Activated B cell treated with CpG ODN at 0.5 μM for 24 hours (primary cell): ENCODE measurements at regions not wholly inside any gene's neighbourhood (a gene's known extent, or its start where the extent isn't known, plus 50 kb on each side); places are given as distances from the start of the nearest gene placed in this dataset.

ENCODE experiments used
- ATAC-seq: fragments of 200-7000 bp; cut with Tn5 transposase; one replicate; pipeline ENCODE4 v1.10.0; 2021; ENCODE audit warnings: low read depth, mild to moderate bottlenecking, moderate library complexity
- CTCF ChIA-PET: fragments of 350-600 bp; sonication (Branson Sonifier 250); formaldehyde crosslinking; loops from one replicate; lab custom pipeline; 2021; ENCODE audit warnings: antibody characterized with exemption; lab: Charles Lee
- POLR2A ChIA-PET: fragments of 350-600 bp; sonication (Branson Sonifier 250); formaldehyde crosslinking; loops from one replicate; lab custom pipeline; 2021; ENCODE audit warnings: antibody characterized with exemption; lab: Charles Lee
- DNase-seq: peaks from one replicate; pipeline ENCODE4 v3.0.0; 2022
- H3K27ac Mint-ChIP-seq: one replicate; pipeline ENCODE4 v1.8.0; 2020; ENCODE audit warnings: mixed read lengths
- H3K27me3 Mint-ChIP-seq: one replicate; pipeline ENCODE4 v1.8.0; 2021; ENCODE audit warnings: mixed read lengths
- H3K36me3 Mint-ChIP-seq: one replicate; pipeline ENCODE4 v1.8.0; 2021; ENCODE audit warnings: low read depth, mixed read lengths
- H3K4me1 Mint-ChIP-seq: one replicate; pipeline ENCODE4 v1.8.0; 2021; ENCODE audit warnings: mixed read lengths
- H3K4me3 Mint-ChIP-seq: one replicate; pipeline ENCODE4 v1.8.0; 2020; ENCODE audit warnings: mild to moderate bottlenecking, mixed read lengths
- H3K9me3 Mint-ChIP-seq: one replicate; pipeline ENCODE4 v1.8.0; 2020; ENCODE audit warnings: mixed read lengths
- intact Hi-C: fragments of 100-400 bp; cut with micrococcal nuclease; formaldehyde crosslinking; loops from one replicate; pipeline ENCODE4 v1.15.1; 2024
- TF ChIP-seq, protein P1 (sequence below): fragments of 200-600 bp; IDR thresholded peaks from one replicate; pipeline ENCODE4 v1.8.0; 2022; ENCODE audit warnings: antibody characterized with exemption, mild to moderate bottlenecking

DNA sequence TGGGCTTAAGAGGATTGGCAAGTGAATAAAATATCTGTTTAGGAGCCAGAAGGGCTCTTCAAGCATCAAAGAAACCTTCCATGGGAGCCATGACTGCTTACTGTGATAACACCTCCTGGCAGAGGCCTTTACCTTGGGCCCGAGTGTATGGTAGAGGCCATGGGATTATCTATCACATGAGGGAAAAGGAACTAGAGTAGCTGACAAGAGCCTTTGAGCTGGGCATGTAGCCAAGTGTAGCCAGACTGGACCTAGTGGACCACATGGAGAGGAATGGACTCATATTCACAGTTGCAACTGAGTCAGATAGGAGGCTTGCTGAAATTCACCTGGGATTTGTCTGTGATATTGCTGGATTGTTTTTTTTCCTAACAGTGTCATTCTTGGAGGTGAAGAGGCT lies 276.0 kb upstream of the ZFHX3 start:
- Mint-ChIP-seq H3K36me3 (no peaks in the 10 kb centered on the region), H3K9me3 (no peaks in the 10 kb centered on the region), H3K27ac (no peak overlapping the region), H3K4me3 (no peak overlapping the region), H3K27me3 (no peaks in the 10 kb centered on the region), H3K4me1 (no peaks in the 10 kb centered on the region)
- no peak for DNase-seq
- ATAC-seq: no peak
- TF ChIP-seq, protein P1, sequence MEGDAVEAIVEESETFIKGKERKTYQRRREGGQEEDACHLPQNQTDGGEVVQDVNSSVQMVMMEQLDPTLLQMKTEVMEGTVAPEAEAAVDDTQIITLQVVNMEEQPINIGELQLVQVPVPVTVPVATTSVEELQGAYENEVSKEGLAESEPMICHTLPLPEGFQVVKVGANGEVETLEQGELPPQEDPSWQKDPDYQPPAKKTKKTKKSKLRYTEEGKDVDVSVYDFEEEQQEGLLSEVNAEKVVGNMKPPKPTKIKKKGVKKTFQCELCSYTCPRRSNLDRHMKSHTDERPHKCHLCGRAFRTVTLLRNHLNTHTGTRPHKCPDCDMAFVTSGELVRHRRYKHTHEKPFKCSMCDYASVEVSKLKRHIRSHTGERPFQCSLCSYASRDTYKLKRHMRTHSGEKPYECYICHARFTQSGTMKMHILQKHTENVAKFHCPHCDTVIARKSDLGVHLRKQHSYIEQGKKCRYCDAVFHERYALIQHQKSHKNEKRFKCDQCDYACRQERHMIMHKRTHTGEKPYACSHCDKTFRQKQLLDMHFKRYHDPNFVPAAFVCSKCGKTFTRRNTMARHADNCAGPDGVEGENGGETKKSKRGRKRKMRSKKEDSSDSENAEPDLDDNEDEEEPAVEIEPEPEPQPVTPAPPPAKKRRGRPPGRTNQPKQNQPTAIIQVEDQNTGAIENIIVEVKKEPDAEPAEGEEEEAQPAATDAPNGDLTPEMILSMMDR: no peak
- ChIA-PET CTCF (no interaction called here), POLR2A (no interaction called here)
- intact Hi-C loops: no loop called here

DNA sequence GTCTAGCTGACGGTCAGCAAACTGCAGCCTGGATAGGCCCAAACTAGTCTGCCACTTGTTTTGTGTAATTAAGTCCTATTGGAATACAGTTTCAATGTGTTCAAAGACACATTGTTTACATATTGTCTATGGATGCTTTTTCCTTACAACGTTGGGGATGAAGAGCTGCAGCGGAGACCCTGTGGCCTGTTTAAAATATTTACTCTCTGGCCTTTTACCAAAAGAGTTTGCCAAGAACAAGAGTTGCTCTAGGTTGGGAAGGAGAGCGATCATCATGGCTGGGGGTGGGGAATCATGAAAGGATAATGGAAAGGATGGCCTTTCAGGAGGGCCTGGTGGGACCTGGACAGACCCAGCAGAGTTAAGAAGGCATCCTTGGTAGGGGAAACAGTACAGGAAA lies 274.9 kb upstream of the ZFHX3 start:
- no peaks in the 10 kb centered on the region for H3K36me3 Mint-ChIP-seq
- intact Hi-C loops: no loop called here
- no peak overlapping the region for H3K4me3 Mint-ChIP-seq
- no peak for DNase-seq
- H3K9me3 Mint-ChIP-seq: no peaks in the 10 kb centered on the region
- TF ChIP-seq, protein P1: no peak
- no peaks in the 10 kb centered on the region for H3K27me3 Mint-ChIP-seq
- no peak for ATAC-seq
- ChIA-PET CTCF (no interaction called here), POLR2A (no interaction called here)
- H3K4me1 Mint-ChIP-seq: no peaks in the 10 kb centered on the region
- no peak overlapping the region for H3K27ac Mint-ChIP-seq

DNA sequence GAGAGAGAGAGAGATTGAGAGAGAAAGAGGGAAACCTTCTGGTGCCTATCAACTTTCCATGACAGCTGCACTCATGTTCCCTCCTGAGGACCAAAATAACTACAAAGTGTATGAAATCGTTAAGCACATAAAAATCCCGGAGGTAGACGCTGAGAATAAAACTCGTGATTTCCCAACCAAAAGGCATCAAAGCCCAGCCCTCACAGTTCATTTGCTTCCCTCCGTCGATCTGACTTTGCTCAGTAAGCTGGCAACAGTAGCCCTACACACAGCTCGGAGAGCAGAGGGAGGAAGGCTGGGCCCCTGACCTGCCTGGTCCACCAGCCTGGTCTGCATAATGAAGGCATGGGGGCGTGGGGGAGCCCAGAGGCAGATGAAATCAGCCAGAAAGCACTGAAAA lies 273.9 kb upstream of the ZFHX3 start:
- TF ChIP-seq, protein P1: no peak
- no peak for DNase-seq
- Mint-ChIP-seq H3K36me3 (no peaks in the 10 kb centered on the region), H3K4me1 (no peaks in the 10 kb centered on the region), H3K27ac (no peak overlapping the region), H3K4me3 (no peak overlapping the region), H3K27me3 (no peaks in the 10 kb centered on the region), H3K9me3 (no peaks in the 10 kb centered on the region)
- POLR2A ChIA-PET: interaction anchor here (0.6 kb wide), 1 partner anchor 1645 kb away, joined by 4 read pairs; no protein-coding TSS in a partner anchor
- ATAC-seq: no peak
- CTCF ChIA-PET: no interaction called here
- intact Hi-C loops: no loop called here

DNA sequence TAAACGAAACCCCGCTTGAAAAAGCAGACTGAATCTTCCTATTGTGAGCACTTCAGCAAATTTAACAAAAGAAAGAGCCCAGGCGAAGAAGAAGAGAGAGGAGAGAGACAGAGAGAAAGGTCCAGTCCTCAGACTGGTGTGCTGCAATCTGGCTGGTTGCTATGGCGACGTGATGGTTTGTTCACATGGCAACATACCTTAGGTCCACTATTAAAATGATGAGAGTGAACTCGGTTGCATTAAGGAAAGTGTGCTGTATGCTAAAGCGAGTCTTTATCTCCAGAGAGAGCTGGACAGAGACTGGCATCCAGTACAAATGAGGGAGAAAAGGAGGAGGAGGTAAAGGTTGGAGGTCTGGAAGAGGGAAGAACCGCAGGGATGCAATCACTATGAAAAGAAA lies 271.8 kb upstream of the ZFHX3 start:
- H3K27ac Mint-ChIP-seq: no peak overlapping the region
- H3K27me3 Mint-ChIP-seq: no peaks in the 10 kb centered on the region
- no peaks in the 10 kb centered on the region for H3K36me3 Mint-ChIP-seq
- ChIA-PET POLR2A (no interaction called here), CTCF (no interaction called here)
- intact Hi-C loops: no loop called here
- ATAC-seq: no peak
- H3K4me3 Mint-ChIP-seq: no peak overlapping the region
- no peaks in the 10 kb centered on the region for H3K9me3 Mint-ChIP-seq
- DNase-seq: no peak
- TF ChIP-seq, protein P1: no peak
- H3K4me1 Mint-ChIP-seq: peaks cover 8% of the 10 kb centered on the region

DNA sequence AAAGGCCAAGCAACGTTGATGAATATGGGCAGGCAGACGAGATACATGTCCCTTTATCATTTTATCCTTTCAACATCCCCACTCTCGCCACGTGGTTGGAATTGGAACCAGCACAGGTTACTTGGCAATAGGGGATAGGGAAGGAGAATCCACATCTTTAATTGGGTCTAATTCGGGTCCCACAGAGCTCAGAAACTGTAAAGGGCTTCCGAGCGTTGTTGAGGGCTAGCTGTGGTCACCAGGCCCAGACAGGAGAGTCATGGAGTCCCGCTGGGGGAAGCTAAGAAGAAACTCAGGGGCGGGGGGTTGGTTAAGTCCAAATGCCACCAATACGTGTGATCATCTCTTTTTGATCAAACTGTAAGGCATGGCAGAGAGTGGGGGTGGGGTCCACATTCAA lies 271.3 kb upstream of the ZFHX3 start:
- no peaks in the 10 kb centered on the region for H3K27me3 Mint-ChIP-seq
- ChIA-PET CTCF (no interaction called here), POLR2A (no interaction called here)
- intact Hi-C loops: no loop called here
- H3K4me3 Mint-ChIP-seq: no peak overlapping the region
- no peak for ATAC-seq
- H3K9me3 Mint-ChIP-seq: no peaks in the 10 kb centered on the region
- peaks cover 8% of the 10 kb centered on the region for H3K4me1 Mint-ChIP-seq
- no peak for DNase-seq
- TF ChIP-seq, protein P1: no peak
- H3K27ac Mint-ChIP-seq: no peak overlapping the region
- H3K36me3 Mint-ChIP-seq: no peaks in the 10 kb centered on the region
